GM13977 (cell line): ENCODE measurements at regions not wholly inside any gene's neighbourhood (a gene's known extent, or its start where the extent isn't known, plus 50 kb on each side); places are given as distances from the start of the nearest gene placed in this dataset.

Experiments
- DNase-seq: peaks from one replicate; pipeline ENCODE4 v3.0.0; 2012; ENCODE audit warnings: low spot score
- in situ Hi-C: fragments of 300-500 bp; cut with MboI; formaldehyde crosslinking; loops from one replicate; pipeline ENCODE4 v1.12.0; 2022; ENCODE audit warnings: low sequenced_read_pairs, low pct_unique_long_range_greater_than_20kb, mixed read lengths, inconsistent platforms; ENCODE audit not compliant: unreplicated experiment
- TF ChIP-seq, protein P1 (sequence below): IDR thresholded peaks from 2 replicates; pipeline ENCODE4 v1.5.1; 2012; ENCODE audit warnings: mild to moderate bottlenecking, control low read depth; ENCODE audit not compliant: insufficient read depth; ENCODE audit errors: extremely low read depth, missing control alignments

DNA sequence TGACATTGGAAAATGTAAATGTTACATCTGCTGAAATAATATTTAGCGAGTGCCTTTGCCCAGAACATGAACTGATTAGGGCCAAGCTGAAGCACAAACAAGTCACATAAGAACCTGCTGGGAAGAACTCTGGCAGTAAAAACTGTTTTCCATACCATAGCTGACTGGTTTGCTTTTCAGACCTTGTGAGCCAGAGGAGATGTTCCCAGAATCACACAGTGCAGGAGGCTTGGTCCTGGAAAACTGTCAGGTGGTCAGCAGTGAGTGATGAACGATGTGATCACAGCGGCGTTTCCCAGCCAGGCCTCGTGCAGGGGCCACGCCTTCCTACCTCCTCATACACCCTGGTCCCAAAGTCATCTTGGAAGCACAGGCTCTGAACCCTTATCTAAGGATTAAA lies 164.2 kb upstream of the EEPD1 start:
- TF ChIP-seq, protein P1, sequence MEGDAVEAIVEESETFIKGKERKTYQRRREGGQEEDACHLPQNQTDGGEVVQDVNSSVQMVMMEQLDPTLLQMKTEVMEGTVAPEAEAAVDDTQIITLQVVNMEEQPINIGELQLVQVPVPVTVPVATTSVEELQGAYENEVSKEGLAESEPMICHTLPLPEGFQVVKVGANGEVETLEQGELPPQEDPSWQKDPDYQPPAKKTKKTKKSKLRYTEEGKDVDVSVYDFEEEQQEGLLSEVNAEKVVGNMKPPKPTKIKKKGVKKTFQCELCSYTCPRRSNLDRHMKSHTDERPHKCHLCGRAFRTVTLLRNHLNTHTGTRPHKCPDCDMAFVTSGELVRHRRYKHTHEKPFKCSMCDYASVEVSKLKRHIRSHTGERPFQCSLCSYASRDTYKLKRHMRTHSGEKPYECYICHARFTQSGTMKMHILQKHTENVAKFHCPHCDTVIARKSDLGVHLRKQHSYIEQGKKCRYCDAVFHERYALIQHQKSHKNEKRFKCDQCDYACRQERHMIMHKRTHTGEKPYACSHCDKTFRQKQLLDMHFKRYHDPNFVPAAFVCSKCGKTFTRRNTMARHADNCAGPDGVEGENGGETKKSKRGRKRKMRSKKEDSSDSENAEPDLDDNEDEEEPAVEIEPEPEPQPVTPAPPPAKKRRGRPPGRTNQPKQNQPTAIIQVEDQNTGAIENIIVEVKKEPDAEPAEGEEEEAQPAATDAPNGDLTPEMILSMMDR = no peak
- in situ Hi-C loops = no loop called here
- no peak for DNase-seq

- in situ Hi-C loops = loop anchor here (10.0 kb wide), 1 partner anchor 303 kb away; no protein-coding TSS in a partner anchor
Observed at GRCh38 chr7:35991511-35992232, 161.4 kb upstream of the EEPD1 start.

GRCh38 chr7:35992436-35992835 lies 160.6 kb upstream of the EEPD1 start:
- TF ChIP-seq, protein P1 = no peak
- in situ Hi-C loops = loop anchor here (10.0 kb wide), 1 partner anchor 302 kb away; no protein-coding TSS in a partner anchor
- DNase-seq = no peak

More at GRCh38 chr7:35991511-35992232, 161.4 kb upstream of the EEPD1 start:
- TF ChIP-seq, protein P1 = no peak
- no peak for DNase-seq

- no peak for DNase-seq
- in situ Hi-C loops = loop anchor here (10.0 kb wide), 1 partner anchor 302 kb away; no protein-coding TSS in a partner anchor
- TF ChIP-seq, protein P1 = no peak
Observed at GRCh38 chr7:35993113-35993512, 159.9 kb upstream of the EEPD1 start.

GRCh38 chr7:35993676-35994606 lies 159.1 kb upstream of the EEPD1 start:
- DNase-seq = no peak
- in situ Hi-C loops = loop anchor here (10.0 kb wide), 1 partner anchor 301 kb away; no protein-coding TSS in a partner anchor
- TF ChIP-seq, protein P1 = no peak

DNA sequence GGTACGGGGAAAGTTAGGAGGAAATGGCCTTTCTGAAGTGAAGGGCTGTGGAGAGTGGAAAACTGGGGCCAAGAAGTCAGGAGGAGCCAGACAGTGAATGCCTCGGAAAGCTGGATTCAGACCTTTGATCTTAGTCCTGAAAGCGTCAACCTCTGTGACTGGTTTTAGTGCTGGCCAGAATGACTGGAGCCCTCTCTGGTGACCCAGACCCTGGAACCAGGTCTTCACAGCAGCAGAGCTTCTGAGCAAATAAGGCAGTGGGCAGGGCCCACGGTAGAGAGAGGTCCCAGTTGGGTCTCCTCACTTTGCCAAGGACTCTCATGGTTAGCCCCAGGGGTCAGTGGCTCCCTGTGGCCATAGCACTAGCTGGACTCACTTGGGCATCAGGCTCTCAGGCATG lies 157.7 kb upstream of the EEPD1 start:
- in situ Hi-C loops = loop anchor here (10.0 kb wide), 1 partner anchor 299 kb away; no protein-coding TSS in a partner anchor
- TF ChIP-seq, protein P1 = no peak
- no peak for DNase-seq
